HepG2 (cell line): ENCODE measurements at regions not wholly inside any gene's neighbourhood (a gene's known extent, or its start where the extent isn't known, plus 50 kb on each side); places are given as distances from the start of the nearest gene placed in this dataset.

Experiments used
- ATAC-seq: fragments of 200-7000 bp; cut with Tn5 transposase; 3 replicates; pipeline ENCODE4 v1.9.1; 2020; ENCODE audit warnings: mild to moderate bottlenecking, moderate library complexity
- BruUV-seq: library from RNA; stranded (reverse); fragments of 400-500 nt; replicated peaks from 2 replicates; lab custom pipeline; 2021; lab: Mats Ljungman, UMichigan
- CTCF ChIA-PET: fragments of 300-600 bp; formaldehyde crosslinking; extraction: SDS; loops from one replicate; lab custom pipeline; 2021; ENCODE audit warnings: low total read pairs, inconsistent platforms, low intra/inter-chr PET ratio; lab: Yijun Ruan, JAX
- POLR2A ChIA-PET: fragments of 350-600 bp; sonication (Branson Sonifier 250); formaldehyde crosslinking; loops from one replicate; lab custom pipeline; 2020; ENCODE audit warnings: antibody characterized with exemption, inconsistent platforms; lab: Yijun Ruan, JAX
- DNase-seq: peaks from one replicate; pipeline ENCODE4 v3.0.0-alpha.2; 2015; ENCODE audit warnings: low spot score
- FAIRE-seq: peaks from 3 replicates; lab custom pipeline; 2011; peaks lifted over from hg19 to GRCh38; lab: Jason Lieb, UNC
- H2AFZ ChIP-seq: one replicate; pipeline ENCODE4 v1.6.1; 2011; ENCODE audit warnings: low read length, inconsistent platforms
- H3K27ac ChIP-seq: fragments of 300-600 bp; 3 replicates; pipeline ENCODE4 v1.8.0; 2011; ENCODE audit warnings: mixed run types, mild to moderate bottlenecking, mixed read lengths, low read length, inconsistent platforms; ENCODE audit not compliant: insufficient read depth; ENCODE audit errors: extremely low read length
- H3K27me3 ChIP-seq, 2 experiments: fragments of 200-600 bp in 1 of 2; 2 replicates in 1 of 2; 3 replicates in 1 of 2; pipeline versions ENCODE4 v1.6.0 to v1.8.0; 2011; ENCODE audit warnings: low read length in 2 of 2, mild to moderate bottlenecking in 2 of 2, moderate library complexity in 2 of 2, inconsistent platforms in 1 of 2; ENCODE audit not compliant: insufficient read depth in 2 of 2, control insufficient read depth in 1 of 2
- H3K36me3 ChIP-seq, 2 experiments: fragments of 200-600 bp in 1 of 2; replicated peaks in 1 of 2; 2 replicates in 1 of 2; 3 replicates in 1 of 2; pipeline versions ENCODE4 v1.5.1 to v1.8.0; 2011; ENCODE audit warnings: low read length in 2 of 2, inconsistent platforms in 1 of 2; ENCODE audit not compliant: insufficient read depth in 2 of 2, control insufficient read depth in 1 of 2
- H3K4me1 ChIP-seq: 2 replicates; pipeline ENCODE4 v1.5.1; 2012; ENCODE audit warnings: low read length, inconsistent platforms; ENCODE audit not compliant: insufficient read depth
- H3K4me2 ChIP-seq: 2 replicates; pipeline ENCODE4 v1.6.0; 2011; ENCODE audit warnings: low read depth, low read length, inconsistent platforms
- H3K4me3 ChIP-seq, 3 experiments: fragments of 200-600 bp in 1 of 3; sonication (generic), shearing (Covaris generic) in 1 of 3; replicated peaks in 1 of 3; 2 replicates each; pipeline ENCODE4 v1.5.1; 2011 to 2016; ENCODE audit warnings: low read length in 3 of 3, inconsistent platforms in 2 of 3, low read depth in 2 of 3, mild to moderate bottlenecking in 2 of 3, control low read depth in 1 of 3, mixed read lengths in 1 of 3; ENCODE audit not compliant: insufficient read depth in 1 of 3
- H3K79me2 ChIP-seq: one replicate; pipeline ENCODE4 v1.6.1; 2011; ENCODE audit warnings: low read length, inconsistent platforms; ENCODE audit not compliant: insufficient read depth
- H3K9ac ChIP-seq: 2 replicates; pipeline ENCODE4 v1.6.0; 2011; ENCODE audit warnings: mild to moderate bottlenecking, low read depth, low read length, inconsistent platforms; ENCODE audit not compliant: insufficient read depth
- H3K9me3 ChIP-seq: 2 replicates; pipeline ENCODE4 v1.5.1; 2012; ENCODE audit warnings: mild to moderate bottlenecking, low read length
- H4K20me1 ChIP-seq: 2 replicates; pipeline ENCODE4 v1.6.0; 2011; ENCODE audit warnings: inconsistent platforms, mild to moderate bottlenecking, low read length, moderate library complexity; ENCODE audit not compliant: insufficient read depth
- ATF3 ChIP-seq: sonication (generic); formaldehyde crosslinking; IDR thresholded peaks from 2 replicates; pipeline ENCODE4 v1.4.0; 2020; ENCODE audit warnings: missing genetic modification reagents
- HOMEZ ChIP-seq: IDR thresholded peaks from 2 replicates; pipeline ENCODE4 v1.6.1; 2016; ENCODE audit warnings: low read depth
- NFKB2 ChIP-seq: sonication (generic); formaldehyde crosslinking; IDR thresholded peaks from 2 replicates; pipeline ENCODE4 v1.4.0; 2020; ENCODE audit warnings: missing genetic modification reagents, borderline replicate concordance
- NFKBIZ ChIP-seq: IDR thresholded peaks from 2 replicates; pipeline ENCODE4 v1.6.1; 2018; ENCODE audit warnings: missing genetic modification reagents, missing compliant biosample characterization
- SRSF1 ChIP-seq: fragments of 200-400 bp; formaldehyde crosslinking; optimal IDR thresholded peaks from 2 replicates; pipeline ENCODE3; 2017; ENCODE audit warnings: mild to moderate bottlenecking, low read depth, low read length, moderate library complexity
- TBP ChIP-seq: sonication (generic); formaldehyde crosslinking; IDR thresholded peaks from 2 replicates; pipeline ENCODE4 v1.5.0; 2020; ENCODE audit warnings: missing genetic modification reagents
- TMF1 ChIP-seq: sonication (generic); formaldehyde crosslinking; IDR thresholded peaks from 2 replicates; pipeline ENCODE4 v1.8.1; 2022; ENCODE audit warnings: low read depth, missing genetic modification reagents
- ZFP36L1 ChIP-seq: sonication (generic); formaldehyde crosslinking; IDR thresholded peaks from 2 replicates; pipeline ENCODE4 v1.8.0; 2022; ENCODE audit warnings: mild to moderate bottlenecking, missing genetic modification reagents, moderate library complexity
- ZFP37 ChIP-seq: sonication (generic); formaldehyde crosslinking; IDR thresholded peaks from 2 replicates; pipeline ENCODE4 v1.4.0; 2020; ENCODE audit warnings: missing genetic modification reagents, borderline replicate concordance
- ZNF234 ChIP-seq: sonication (generic); formaldehyde crosslinking; conservative IDR thresholded peaks from 2 replicates; pipeline ENCODE4 v1.5.1; 2020; ENCODE audit warnings: mild to moderate bottlenecking, missing genetic modification reagents
- ZNF331 ChIP-seq: sonication (generic); formaldehyde crosslinking; IDR thresholded peaks from 2 replicates; pipeline ENCODE4 v1.4.0; 2020; ENCODE audit warnings: missing genetic modification reagents
- ZNF335 ChIP-seq: sonication (generic); formaldehyde crosslinking; IDR thresholded peaks from 2 replicates; pipeline ENCODE4 v1.4.0; 2020; ENCODE audit warnings: missing genetic modification reagents
- ZNF432 ChIP-seq: sonication (generic); formaldehyde crosslinking; IDR thresholded peaks from 2 replicates; pipeline ENCODE4 v1.5.0; 2020; ENCODE audit warnings: missing genetic modification reagents, mild to moderate bottlenecking, borderline replicate concordance
- ZNF512B ChIP-seq: sonication (generic); formaldehyde crosslinking; IDR thresholded peaks from 2 replicates; pipeline ENCODE4 v1.5.1; 2020; ENCODE audit warnings: missing genetic modification reagents, mild to moderate bottlenecking, borderline replicate concordance
- ZNF615 ChIP-seq: sonication (generic); formaldehyde crosslinking; IDR thresholded peaks from 2 replicates; pipeline ENCODE4 v1.5.0; 2020; ENCODE audit warnings: mild to moderate bottlenecking, missing genetic modification reagents, borderline replicate concordance
- ZNF773 ChIP-seq: sonication (generic); formaldehyde crosslinking; IDR thresholded peaks from 2 replicates; pipeline ENCODE4 v1.4.0; 2020; ENCODE audit warnings: missing genetic modification reagents, borderline replicate concordance
- ZNF781 ChIP-seq: sonication (generic); formaldehyde crosslinking; IDR thresholded peaks from 2 replicates; pipeline ENCODE4 v1.5.1; 2020; ENCODE audit warnings: borderline replicate concordance, mild to moderate bottlenecking, missing genetic modification reagents; ENCODE audit errors: not compliant biosample characterization
- WGBS: methylation state at CpG from one replicate; pipeline ENCODE4 v1.1.6; 2017; ENCODE audit warnings: low lambda C conversion rate; 5-methylcytosine and 5-hydroxymethylcytosine counted together
- in situ Hi-C: cut with HindIII; loops from 2 replicates; pipeline ENCODE4 v1.10.0; 2017; ENCODE audit warnings: low pct_unique_long_range_greater_than_20kb; ENCODE audit not compliant: extremely low pct_ligation_motif_present
- intact Hi-C: fragments of 100-400 bp; cut with micrococcal nuclease; formaldehyde crosslinking; loops from one replicate; pipeline ENCODE4 v1.10.0; 2022; ENCODE audit not compliant: unreplicated experiment

- TF ChIP-seq ZFP37 (CRISPR knock-in tag) (no peak), ZNF331 (CRISPR knock-in tag) (no peak), ZNF335 (CRISPR knock-in tag) (no peak), TMF1 (CRISPR knock-in tag) (no peak), NFKB2 (CRISPR knock-in tag) (no peak), ATF3 (CRISPR knock-in tag) (no peak), ZNF781 (no peak), HOMEZ (CRISPR knock-in tag) (no peak), ZNF773 (CRISPR knock-in tag) (no peak), ZFP36L1 (no peak)
Observed at GRCh38 chr5:102608414-102608813, 109.6 kb upstream of the SLCO6A1 start (continued).

GRCh38 chr5:102611312-102611711 lies 112.5 kb upstream of the SLCO6A1 start:
- ATAC-seq = no peak
- TF ChIP-seq SRSF1 (no peak), ZNF512B (CRISPR knock-in tag) (no peak), TBP (CRISPR knock-in tag) (no peak), ZNF615 (CRISPR knock-in tag) (no peak), NFKBIZ (CRISPR knock-in tag) (no peak), ZNF234 (CRISPR knock-in tag) (no peak), ZNF432 (no peak)
- BruUV-seq = no TSS peak
- POLR2A ChIA-PET = no interaction called here
- Histone ChIP-seq H2AFZ (no peak overlapping the region), H3K9ac (no peak overlapping the region), H3K27ac (no peak overlapping the region), H3K36me3 (no peaks in the 10 kb centered on the region; a peak in 1 of 5 replicates), H3K9me3 (no peaks in the 10 kb centered on the region), H3K4me2 (no peak overlapping the region), H3K79me2 (no peaks in the 10 kb centered on the region), H4K20me1 (no peaks in the 10 kb centered on the region), H3K4me1 (no peaks in the 10 kb centered on the region), H3K27me3 (no peaks in the 10 kb centered on the region), H3K4me3 (no peak overlapping the region)
- intact Hi-C loops (no loop called here), in situ Hi-C loops (no loop called here)
- WGBS = 17% methylated on average over 1 of the region's 1 CpG
- no peak for DNase-seq
- no peak for FAIRE-seq
- CTCF ChIA-PET = no interaction called here
